GM12878 (cell line): ENCODE measurements at regions not wholly inside any gene's neighbourhood (a gene's known extent, or its start where the extent isn't known, plus 50 kb on each side); places are given as distances from the start of the nearest gene placed in this dataset. TPM values are rescaled to one million over a fixed set of nuclear protein-coding genes. Genes with fewer than 3 reads are reported as not detected.

Experiments
- ATAC-seq: fragments of 200-7000 bp; cut with Tn5 transposase; 3 replicates; pipeline ENCODE4 v1.9.1; 2020; ENCODE audit warnings: mild to moderate bottlenecking, moderate library complexity
- BruUV-seq: library from RNA; stranded (reverse); fragments of 400-500 nt; replicated peaks from 2 replicates; lab custom pipeline; 2021; lab: Mats Ljungman, UMichigan
- CTCF ChIA-PET: fragments of 300-600 bp; sonication (Branson Sonifier 250); formaldehyde crosslinking; extraction: SDS; loops from one replicate; lab custom pipeline; 2021; ENCODE audit warnings: inconsistent platforms; lab: Yijun Ruan, JAX
- POLR2A ChIA-PET: fragments of 350-600 bp; formaldehyde crosslinking; extraction: SDS; loops from one replicate; lab custom pipeline; 2021; ENCODE audit warnings: inconsistent platforms; lab: Charles Lee
- RAD21 ChIA-PET: fragments of 300-600 bp; sonication (Branson Sonifier 250); formaldehyde crosslinking; loops from one replicate; lab custom pipeline; 2023; ENCODE audit warnings: antibody characterized with exemption; ENCODE audit not compliant: unreplicated experiment; lab: Charles Lee
- SMC1A ChIA-PET: fragments of 300-600 bp; sonication (Branson Sonifier 250); formaldehyde crosslinking; loops from one replicate; lab custom pipeline; 2023; ENCODE audit not compliant: unreplicated experiment, uncharacterized antibody; lab: Charles Lee
- DNase-seq: peaks from one replicate; pipeline ENCODE4 v3.0.0-alpha.2; 2011; ENCODE audit warnings: low read depth, low spot score
- FAIRE-seq: peaks from 3 replicates; lab custom pipeline; 2011; peaks lifted over from hg19 to GRCh38; lab: Jason Lieb, UNC
- H2AFZ ChIP-seq: 2 replicates; pipeline ENCODE4 v1.6.0; 2011; ENCODE audit warnings: low read depth, low read length, control low read depth; ENCODE audit not compliant: control insufficient read depth
- H3K27ac ChIP-seq: 2 replicates; pipeline ENCODE4 v1.5.1; 2011; ENCODE audit warnings: control low read depth; ENCODE audit not compliant: control insufficient read depth, insufficient read depth
- H3K27me3 ChIP-seq, 2 experiments: replicated peaks in 1 of 2; 2 replicates each; pipeline versions ENCODE4 v1.6.0 to v1.6.1; 2011; ENCODE audit warnings: low read length in 1 of 2; ENCODE audit not compliant: control insufficient read depth in 2 of 2, insufficient read depth in 2 of 2
- H3K36me3 ChIP-seq, 2 experiments: 2 replicates each; pipeline ENCODE4 v1.5.1; 2011; ENCODE audit warnings: low read length in 1 of 2; ENCODE audit not compliant: control insufficient read depth in 2 of 2, insufficient read depth in 2 of 2
- H3K4me1 ChIP-seq: 2 replicates; pipeline ENCODE4 v1.6.1; 2011; ENCODE audit warnings: mild to moderate bottlenecking, low read length, moderate library complexity, mixed read lengths; ENCODE audit not compliant: control insufficient read depth, insufficient read depth
- H3K4me2 ChIP-seq: 2 replicates; pipeline ENCODE4 v1.6.0; 2011; ENCODE audit warnings: control low read depth; ENCODE audit not compliant: control insufficient read depth, insufficient read depth
- H3K4me3 ChIP-seq: fragments of 200-600 bp; sonication (generic); 2 replicates; pipeline ENCODE4 v1.5.1; 2016
- H3K79me2 ChIP-seq: 2 replicates; pipeline ENCODE4 v1.6.0; 2011; ENCODE audit warnings: low read length; ENCODE audit not compliant: control insufficient read depth, insufficient read depth
- H3K9ac ChIP-seq: 2 replicates; pipeline ENCODE4 v1.8.0; 2011; ENCODE audit warnings: low read length, control low read depth, mixed read lengths; ENCODE audit not compliant: control insufficient read depth, insufficient read depth
- H3K9me3 ChIP-seq: replicated peaks from 3 replicates; pipeline ENCODE4 v1.5.1; 2011; ENCODE audit warnings: mild to moderate bottlenecking, low read length; ENCODE audit not compliant: control insufficient read depth, insufficient read depth
- H4K20me1 ChIP-seq: 2 replicates; pipeline ENCODE4 v1.6.0; 2011; ENCODE audit not compliant: control insufficient read depth, insufficient read depth
- CBX5 ChIP-seq: sonication (generic); IDR thresholded peaks from 2 replicates; pipeline ENCODE4 v1.6.1; 2016; ENCODE audit warnings: low read depth, moderate library complexity, mild to moderate bottlenecking, inconsistent platforms
- EGR1 ChIP-seq, 2 experiments: IDR thresholded peaks; 1 replicate in 1 of 2; 2 replicates in 1 of 2; pipeline ENCODE4 v1.6.1; 2011 to 2012; ENCODE audit warnings: low read depth in 2 of 2, low read length in 2 of 2, borderline replicate concordance in 1 of 2, mild to moderate bottlenecking in 1 of 2, moderate library complexity in 1 of 2
- EZH2 ChIP-seq: IDR thresholded peaks from 2 replicates; pipeline ENCODE4 v1.6.1; 2012; ENCODE audit warnings: low read depth, mild to moderate bottlenecking, control low read depth, inconsistent platforms, low read length, borderline replicate concordance; ENCODE audit not compliant: control insufficient read depth
- HCFC1 ChIP-seq: fragments of 150-350 bp; IDR thresholded peaks from 2 replicates; pipeline ENCODE4 v1.6.1; 2014; ENCODE audit warnings: low read length
- HDAC2 ChIP-seq: fragments of 200-600 bp; sonication (generic); IDR thresholded peaks from 2 replicates; pipeline ENCODE4 v1.6.1; 2017
- IRF4 ChIP-seq: IDR thresholded peaks from 2 replicates; pipeline ENCODE4 v1.6.1; 2011; ENCODE audit warnings: low read depth, low read length
- KLF5 ChIP-seq: fragments of 450-650 bp; IDR thresholded peaks from 2 replicates; pipeline ENCODE4 v1.6.1; 2014; ENCODE audit warnings: mild to moderate bottlenecking; ENCODE audit not compliant: partially characterized antibody
- NFYA ChIP-seq: IDR thresholded peaks from 2 replicates; pipeline ENCODE4 v1.6.1; 2011; ENCODE audit warnings: low read depth, mild to moderate bottlenecking, low read length, improper control_type of control experiment, borderline replicate concordance
- PAX8 ChIP-seq: fragments of 450-650 bp; IDR thresholded peaks from 2 replicates; pipeline ENCODE4 v1.6.1; 2017; ENCODE audit warnings: mild to moderate bottlenecking, moderate library complexity
- POLR2A ChIP-seq: IDR thresholded peaks from 2 replicates; pipeline ENCODE4 v1.6.1; 2011; ENCODE audit warnings: low read depth, mild to moderate bottlenecking, low read length
- SMARCA5 ChIP-seq: fragments of 450-650 bp; IDR thresholded peaks from 2 replicates; pipeline ENCODE4 v1.6.1; 2017; ENCODE audit warnings: mild to moderate bottlenecking
- TCF3 ChIP-seq: IDR thresholded peaks from 2 replicates; pipeline ENCODE4 v1.6.1; 2012; ENCODE audit warnings: low read depth, mild to moderate bottlenecking, low read length, borderline replicate concordance; ENCODE audit not compliant: insufficient read depth
- ZNF217 ChIP-seq: fragments of 450-650 bp; IDR thresholded peaks from 2 replicates; pipeline ENCODE4 v1.6.1; 2017; ENCODE audit warnings: antibody characterized with exemption, mild to moderate bottlenecking
- ZNF24 ChIP-seq: fragments of 450-650 bp; IDR thresholded peaks from 2 replicates; pipeline ENCODE4 v1.6.1; 2017; ENCODE audit warnings: antibody characterized with exemption, mild to moderate bottlenecking
- ZZZ3 ChIP-seq: IDR thresholded peaks from 2 replicates; pipeline ENCODE4 v1.6.1; 2011; ENCODE audit warnings: low read depth; ENCODE audit not compliant: control insufficient read depth, insufficient read length
- WGBS: methylation state at CpG from one replicate; pipeline ENCODE4 v1.1.6; 2016; ENCODE audit warnings: low lambda C conversion rate; ENCODE audit not compliant: insufficient replicate concordance, insufficient coverage; ENCODE audit errors: missing lambda C conversion rate; 5-methylcytosine and 5-hydroxymethylcytosine counted together
- in situ Hi-C: fragments of 300-500 bp; cut with MboI; formaldehyde crosslinking; loops from 9 replicates; pipeline ENCODE4 v1.14.3; 2018; ENCODE audit warnings: mixed read lengths
- intact Hi-C: fragments of 100-400 bp; cut with micrococcal nuclease; formaldehyde crosslinking; loops from one replicate; pipeline ENCODE4 v1.14.2; 2022; ENCODE audit not compliant: unreplicated experiment
- small RNA-seq: library from RNA; depleted of rRNA; stranded (forward); fragments of <200 nt; gene quantifications from one replicate; pipeline ENCODE3, GENCODE V24; 2014
- TF ChIP-seq, protein P1 (sequence below): IDR thresholded peaks from 2 replicates; pipeline ENCODE4 v1.6.1; 2012; ENCODE audit warnings: low read depth, low read length, improper control_type of control experiment

DNA sequence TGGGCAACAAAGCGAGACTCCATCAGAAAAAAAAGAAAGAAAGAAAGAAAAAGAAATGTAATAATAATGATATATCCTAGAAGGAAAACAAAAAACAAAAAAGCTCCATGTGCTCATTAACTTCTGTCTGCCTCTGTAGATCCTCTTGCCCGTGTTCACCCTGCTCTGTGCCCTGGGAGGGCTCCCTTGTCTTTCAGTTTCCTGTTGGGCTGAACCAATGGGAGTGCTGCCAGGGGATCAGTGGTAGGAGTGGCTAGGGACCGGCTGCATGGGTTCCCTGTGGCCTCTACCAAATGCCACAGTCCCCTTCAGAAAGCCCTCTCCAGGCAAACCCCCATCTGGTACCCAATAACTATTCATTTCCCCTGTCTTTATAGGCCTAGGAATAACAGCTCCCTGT lies 51.8 kb upstream of the PARD3 start:
- ChIA-PET SMC1A (interaction anchor here (0.6 to 0.8 kb wide), 3 partner anchors 21 to 143 kb away, joined by 3 read pairs; no protein-coding TSS in a partner anchor), CTCF (interaction anchor here (0.8 kb wide), 1 partner anchor 143 kb away, joined by 4 read pairs; no protein-coding TSS in a partner anchor), POLR2A (interaction anchor here (0.7 to 1.4 kb wide), 2 partner anchors 8 to 104 kb away, joined by 3 to 4 read pairs; no protein-coding TSS in a partner anchor), RAD21 (interaction anchor here (1.0 kb wide), 1 partner anchor 26 kb away, joined by 3 read pairs; no protein-coding TSS in a partner anchor)
- ATAC-seq (peak; percentile 91), DNase-seq (no peak), FAIRE-seq (no peak)
- Histone ChIP-seq H3K4me1 (no peaks in the 10 kb centered on the region), H3K4me3 (no peak overlapping the region), H3K9me3 (no peaks in the 10 kb centered on the region), H4K20me1 (no peaks in the 10 kb centered on the region), H3K79me2 (no peaks in the 10 kb centered on the region), H3K27ac (no peak overlapping the region), H3K27me3 (no peaks in the 10 kb centered on the region), H3K4me2 (no peak overlapping the region), H2AFZ (no peak overlapping the region), H3K36me3 (no peaks in the 10 kb centered on the region), H3K9ac (no peak overlapping the region)
- BruUV-seq = no TSS peak
- TF ChIP-seq HCFC1 (no peak), CBX5 (no peak), ZNF217 (no peak), IRF4 (no peak), PAX8 (no peak), EZH2 (no peak), EGR1 (IDR thresholded peaks at IDR 0.05; ENCODE audit: borderline replicate concordance in 1 of 2, low read depth in 2 of 2, low read length in 2 of 2) (no peak), KLF5 (no peak), ZZZ3 (no peak), ZNF24 (no peak), TCF3 (no peak), SMARCA5 (no peak), POLR2A (no peak), HDAC2 (no peak), NFYA (no peak)
- TF ChIP-seq, protein P1, sequence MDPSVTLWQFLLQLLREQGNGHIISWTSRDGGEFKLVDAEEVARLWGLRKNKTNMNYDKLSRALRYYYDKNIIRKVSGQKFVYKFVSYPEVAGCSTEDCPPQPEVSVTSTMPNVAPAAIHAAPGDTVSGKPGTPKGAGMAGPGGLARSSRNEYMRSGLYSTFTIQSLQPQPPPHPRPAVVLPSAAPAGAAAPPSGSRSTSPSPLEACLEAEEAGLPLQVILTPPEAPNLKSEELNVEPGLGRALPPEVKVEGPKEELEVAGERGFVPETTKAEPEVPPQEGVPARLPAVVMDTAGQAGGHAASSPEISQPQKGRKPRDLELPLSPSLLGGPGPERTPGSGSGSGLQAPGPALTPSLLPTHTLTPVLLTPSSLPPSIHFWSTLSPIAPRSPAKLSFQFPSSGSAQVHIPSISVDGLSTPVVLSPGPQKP = no peak
- 20% methylated on average over 3 of the region's 3 CpGs for WGBS
- intact Hi-C loops (no loop called here), in situ Hi-C loops (no loop called here)

Small RNA genes lying in the stretch of these regions (small RNA-seq; reads per million reads assigned to genes)
- gene RNU6-193P (not detected), gene RNU6-847P (not detected), gene SS18L2P1 (not detected)
